Testis (tissue), 2 donors: ENCODE measurements at regions not wholly inside any gene's neighbourhood (a gene's known extent, or its start where the extent isn't known, plus 50 kb on each side); places are given as distances from the start of the nearest gene placed in this dataset.
"Not testable (repeated sequence)": the region's sequence is repeated elsewhere in the genome, so short reads cannot be mapped to it uniquely, and the experiment has no call there.

ENCODE experiments used
- CTCF ChIP-seq, 3 experiments: fragments of 450-650 bp in 2 of 3; fragments of 200-600 bp in 1 of 3; sonication (generic) in 1 of 3; IDR thresholded peaks; one replicate each; pipeline ENCODE4 v1.5.1; 2016 to 2019; ENCODE audit warnings: antibody characterized with exemption in 3 of 3, mild to moderate bottlenecking in 2 of 3, moderate library complexity in 1 of 3
- POLR2A ChIP-seq: fragments of 450-650 bp; IDR thresholded peaks from one replicate; pipeline ENCODE4 v1.6.1; 2017; ENCODE audit warnings: antibody characterized with exemption, mild to moderate bottlenecking, moderate library complexity

- not testable (repeated sequence) for TF ChIP-seq CTCF (IDR thresholded peaks at IDR 0.05); POLR2A
These were observed 753.7 kb upstream of the CTNND2 start for GRCh38 chr5:12657914-12658474.
